ENCODE measurements at regions not wholly inside any gene's neighbourhood (a gene's known extent, or its start where the extent isn't known, plus 50 kb on each side); places are given as distances from the start of the nearest gene placed in this dataset.

DNA sequence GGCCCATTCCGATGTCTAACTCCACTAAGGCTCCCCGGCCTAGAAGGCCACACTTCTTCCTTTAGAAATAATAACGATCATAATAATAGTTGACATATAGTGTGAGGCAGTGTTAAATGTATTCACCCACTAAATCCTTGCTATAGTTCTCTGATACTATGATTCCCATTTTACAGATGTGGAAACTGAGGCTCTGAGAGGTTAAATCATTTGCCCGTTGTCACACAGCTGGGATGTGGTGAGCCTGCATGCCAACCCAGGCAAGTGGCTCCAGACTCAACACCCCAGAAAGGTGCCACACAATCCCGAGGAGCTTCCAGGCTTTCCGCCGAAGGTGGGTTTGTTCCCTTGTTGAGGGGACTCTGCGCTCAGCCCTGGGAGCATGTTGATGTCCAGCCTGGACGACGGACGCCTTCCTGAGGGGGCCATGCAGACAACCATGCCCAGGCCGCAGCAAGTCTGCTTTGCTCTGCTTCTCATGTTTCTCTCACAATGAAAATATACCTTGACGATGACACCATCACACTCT, 104.6 kb upstream of the CDYL start:
- DNase-seq = no peak

DNA sequence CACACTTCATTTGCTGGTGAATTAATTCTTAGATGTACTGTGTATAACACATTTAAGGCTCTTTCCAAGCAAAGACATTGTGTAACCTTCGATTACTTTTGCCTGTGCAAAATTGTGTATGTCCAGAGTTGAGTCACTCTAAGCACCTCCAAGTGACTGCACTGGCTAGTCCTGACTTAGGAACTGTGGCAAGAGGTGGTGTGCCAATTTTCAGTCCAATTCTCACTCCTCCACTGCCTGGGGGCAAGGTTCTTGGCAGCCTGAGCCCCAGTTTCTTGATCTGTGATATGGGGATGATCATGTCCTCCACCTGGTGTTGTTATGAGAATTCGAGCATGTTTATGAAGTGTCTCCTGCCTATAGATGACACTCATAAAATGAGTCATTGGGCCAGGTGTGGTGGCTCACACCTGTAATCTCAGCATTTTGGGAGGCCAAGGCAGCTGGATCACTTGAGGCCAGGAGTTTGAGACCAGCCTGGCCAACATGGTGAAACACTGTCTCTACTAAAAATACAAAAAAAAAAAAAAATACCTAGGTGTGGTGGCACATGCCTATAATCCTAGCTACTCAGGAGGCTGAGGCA, 105.3 kb upstream of the CDYL start:
- H3K4me1 ChIP-seq (ENCODE audit: control insufficient read depth in 1 of 2, insufficient read depth in 2 of 2, low read length in 2 of 2) = no peaks in the 10 kb centered on the region
- intact Hi-C loops (cut with DNase I) = no loop called here
- 94 to 97% methylated on average over 2 of the region's 2 CpGs for WGBS, 2 donors
- no peaks in the 10 kb centered on the region for H3K27me3 ChIP-seq (ENCODE audit: control insufficient read depth in 1 of 2, insufficient read depth in 2 of 2, low read length in 1 of 2)
- no peak for ATAC-seq (ENCODE audit: low FRiP score)
- no peaks in the 10 kb centered on the region for H3K9me3 ChIP-seq (ENCODE audit: control insufficient read depth, low read length)
- no peak overlapping the region for H3K27ac ChIP-seq (ENCODE audit: low read depth in 1 of 2, low read length in 2 of 2)
- no peak for DNase-seq
- H3K36me3 ChIP-seq (ENCODE audit: control insufficient read depth in 1 of 2, insufficient read depth in 2 of 2, low read length in 1 of 2) = no peaks in the 10 kb centered on the region
- no peak overlapping the region for H3K4me3 ChIP-seq (ENCODE audit: low read length in 2 of 2)

More for the DNA sequence above, 104.6 kb upstream of the CDYL start:
- no peaks in the 10 kb centered on the region for H3K9me3 ChIP-seq (ENCODE audit: control insufficient read depth, low read length)
- 90 to 93% methylated on average over 12 to 13 of the region's 13 CpGs for WGBS, 2 donors
- no peaks in the 10 kb centered on the region for H3K4me1 ChIP-seq (ENCODE audit: control insufficient read depth in 1 of 2, insufficient read depth in 2 of 2, low read length in 2 of 2)
- ATAC-seq (ENCODE audit: low FRiP score) = no peak
- no peak overlapping the region for H3K27ac ChIP-seq (ENCODE audit: low read depth in 1 of 2, low read length in 2 of 2)
- H3K36me3 ChIP-seq (ENCODE audit: control insufficient read depth in 1 of 2, insufficient read depth in 2 of 2, low read length in 1 of 2) = no peaks in the 10 kb centered on the region
- intact Hi-C loops (cut with DNase I) = no loop called here
- H3K4me3 ChIP-seq (ENCODE audit: low read length in 2 of 2) = no peak overlapping the region
- H3K27me3 ChIP-seq (ENCODE audit: control insufficient read depth in 1 of 2, insufficient read depth in 2 of 2, low read length in 1 of 2) = no peaks in the 10 kb centered on the region

DNA sequence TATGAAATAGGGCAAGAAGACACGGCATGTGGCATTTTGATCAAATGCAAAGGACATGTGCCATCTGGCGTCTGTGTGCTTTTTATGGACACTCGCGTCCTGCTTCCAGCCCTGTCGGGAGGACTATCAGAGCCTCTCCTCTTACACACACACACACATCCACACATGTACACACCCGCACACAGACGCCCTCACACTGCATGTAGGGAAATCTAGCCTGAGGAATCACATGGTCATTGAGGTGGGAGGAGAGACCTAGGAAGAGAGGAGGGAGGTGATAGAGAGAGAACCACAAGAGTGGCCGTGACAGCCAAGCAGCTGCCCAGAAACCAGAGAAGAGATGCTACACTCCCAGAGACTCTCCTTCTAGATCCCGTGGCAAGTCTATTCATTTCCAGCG, 105.9 kb upstream of the CDYL start:
- H3K4me1 ChIP-seq (ENCODE audit: control insufficient read depth in 1 of 2, insufficient read depth in 2 of 2, low read length in 2 of 2) = no peaks in the 10 kb centered on the region
- WGBS, 2 donors = 95 to 97% methylated on average over 10 of the region's 10 CpGs

DNA sequence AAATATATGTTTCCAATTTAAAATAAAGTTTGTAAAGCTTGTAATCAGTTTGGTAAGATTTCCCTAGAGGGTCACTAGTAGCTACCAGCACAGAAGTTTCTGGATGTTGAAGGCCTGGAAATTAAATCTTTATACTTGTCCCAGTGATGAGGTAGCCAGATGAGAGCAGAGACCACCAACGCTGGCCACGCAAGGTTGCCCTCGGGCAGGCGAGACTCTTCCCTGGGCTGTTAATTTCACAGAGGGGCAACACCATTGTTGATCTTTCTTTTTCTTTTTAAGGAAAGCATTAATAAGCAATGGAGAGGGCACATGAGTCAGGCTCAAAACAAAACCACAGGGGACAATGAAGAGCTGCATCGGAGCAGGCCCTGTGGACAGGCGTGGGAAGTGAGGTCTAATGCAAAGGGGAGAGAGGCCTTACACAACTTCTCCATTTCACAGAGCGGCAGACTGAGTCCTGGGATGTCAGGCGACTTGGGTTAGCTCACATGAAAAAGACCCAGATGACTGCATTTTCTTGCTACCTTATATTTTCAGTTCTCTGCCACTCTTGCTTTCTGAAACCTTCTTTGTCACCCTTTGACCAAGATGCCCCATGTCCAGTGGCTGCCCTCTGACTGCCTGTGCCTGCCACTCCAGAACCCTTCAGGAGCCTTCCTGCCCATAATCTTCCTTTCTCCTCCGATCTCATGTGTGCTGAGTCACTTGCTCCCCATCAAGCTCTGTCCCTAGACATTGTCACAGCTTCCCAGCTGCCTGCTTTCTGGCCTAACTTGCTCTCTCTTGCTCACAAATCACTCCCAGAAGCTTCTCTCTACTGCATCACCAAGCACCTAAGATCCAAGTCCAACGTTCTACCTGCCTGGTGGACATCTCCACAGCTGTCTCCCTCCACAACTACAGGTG, 107.7 kb upstream of the CDYL start:
- Histone ChIP-seq H3K4me1 (ENCODE audit: control insufficient read depth in 1 of 2, insufficient read depth in 2 of 2, low read length in 2 of 2) (no peaks in the 10 kb centered on the region), H3K27me3 (ENCODE audit: control insufficient read depth in 1 of 2, insufficient read depth in 2 of 2, low read length in 1 of 2) (no peaks in the 10 kb centered on the region), H3K36me3 (ENCODE audit: control insufficient read depth in 1 of 2, insufficient read depth in 2 of 2, low read length in 1 of 2) (no peaks in the 10 kb centered on the region), H3K9me3 (ENCODE audit: control insufficient read depth, low read length) (no peaks in the 10 kb centered on the region), H3K27ac (ENCODE audit: low read depth in 1 of 2, low read length in 2 of 2) (no peak overlapping the region), H3K4me3 (ENCODE audit: low read length in 2 of 2) (no peak overlapping the region)
- WGBS, 2 donors = 87 to 94% methylated on average over 10 of the region's 10 CpGs
- ATAC-seq (ENCODE audit: low FRiP score) (no peak), DNase-seq (no peak)
- intact Hi-C loops (cut with DNase I) = loop anchor here in 1 of 2 donors (10.0 kb wide), 1 partner anchor 54 kb away; no protein-coding TSS in a partner anchor

More for the DNA sequence above, 105.9 kb upstream of the CDYL start:
- Histone ChIP-seq H3K4me3 (ENCODE audit: low read length in 2 of 2) (no peak overlapping the region), H3K27ac (ENCODE audit: low read depth in 1 of 2, low read length in 2 of 2) (no peak overlapping the region), H3K36me3 (ENCODE audit: control insufficient read depth in 1 of 2, insufficient read depth in 2 of 2, low read length in 1 of 2) (no peaks in the 10 kb centered on the region), H3K27me3 (ENCODE audit: control insufficient read depth in 1 of 2, insufficient read depth in 2 of 2, low read length in 1 of 2) (no peaks in the 10 kb centered on the region), H3K9me3 (ENCODE audit: control insufficient read depth, low read length) (no peaks in the 10 kb centered on the region)
- DNase-seq (no peak), ATAC-seq (ENCODE audit: low FRiP score) (no peak)
- intact Hi-C loops (cut with DNase I) = no loop called here

DNA sequence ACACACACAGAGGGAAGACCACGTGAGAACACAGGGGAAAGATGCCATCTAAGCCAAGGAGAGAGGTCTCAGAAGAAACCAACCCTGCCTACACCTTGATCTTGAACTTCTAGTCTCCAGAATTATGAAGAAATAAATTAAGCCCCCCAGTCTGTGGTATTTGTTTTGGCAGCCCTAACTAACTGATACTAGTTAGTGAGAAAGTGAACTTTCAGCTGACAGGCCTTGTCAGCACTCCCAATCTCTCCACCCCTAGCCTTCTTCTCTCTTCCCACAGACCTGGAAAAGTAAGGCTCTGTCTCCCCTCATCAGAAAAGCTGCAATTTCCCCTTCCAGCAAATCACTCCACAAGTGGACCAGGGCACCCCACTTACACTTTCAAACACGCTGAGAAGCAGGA, 108.6 kb upstream of the CDYL start:
- 93 to 96% methylated on average over 2 of the region's 2 CpGs for WGBS, 2 donors
- Histone ChIP-seq H3K27ac (ENCODE audit: low read depth in 1 of 2, low read length in 2 of 2) (no peak overlapping the region), H3K27me3 (ENCODE audit: control insufficient read depth in 1 of 2, insufficient read depth in 2 of 2, low read length in 1 of 2) (no peaks in the 10 kb centered on the region), H3K36me3 (ENCODE audit: control insufficient read depth in 1 of 2, insufficient read depth in 2 of 2, low read length in 1 of 2) (no peaks in the 10 kb centered on the region), H3K4me1 (ENCODE audit: control insufficient read depth in 1 of 2, insufficient read depth in 2 of 2, low read length in 2 of 2) (no peaks in the 10 kb centered on the region), H3K4me3 (ENCODE audit: low read length in 2 of 2) (no peak overlapping the region), H3K9me3 (ENCODE audit: control insufficient read depth, low read length) (no peaks in the 10 kb centered on the region)
- ATAC-seq (ENCODE audit: low FRiP score) (no peak), DNase-seq (no peak)
- intact Hi-C loops (cut with DNase I) = loop anchor here in 1 of 2 donors (10.0 kb wide), 1 partner anchor 53 kb away; no protein-coding TSS in a partner anchor

DNA sequence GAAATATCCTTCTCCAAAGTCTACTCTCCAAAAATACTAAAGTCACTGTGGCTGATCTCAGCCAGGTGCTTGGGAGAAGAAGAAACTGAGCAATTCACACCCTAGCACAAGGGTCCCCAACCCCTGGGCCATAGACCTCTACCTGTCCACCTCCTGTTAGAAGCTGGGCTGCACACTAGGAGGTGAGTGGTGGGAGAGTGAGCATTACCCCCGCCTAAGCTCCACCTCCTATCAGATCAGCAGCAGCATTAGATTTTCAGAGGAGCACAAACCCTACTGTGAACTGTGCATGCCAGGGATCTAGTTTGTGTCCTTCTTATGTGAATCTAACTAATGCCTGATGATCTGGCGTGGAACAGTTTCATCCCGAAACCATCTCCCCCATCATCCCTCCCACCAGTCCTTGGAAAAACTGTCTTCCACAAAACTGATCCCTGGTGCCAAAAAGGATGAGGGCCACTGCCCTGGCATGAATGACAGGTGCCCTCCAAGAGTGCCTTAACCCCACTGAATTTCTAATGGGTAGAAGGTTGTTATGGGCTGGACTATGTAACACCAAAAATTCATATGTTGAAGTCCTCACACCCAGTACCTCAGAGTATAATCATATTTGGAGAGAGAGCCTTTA, 109.2 kb upstream of the CDYL start:
- no peak for ATAC-seq (ENCODE audit: low FRiP score)
- no peaks in the 10 kb centered on the region for H3K36me3 ChIP-seq (ENCODE audit: control insufficient read depth in 1 of 2, insufficient read depth in 2 of 2, low read length in 1 of 2)
- intact Hi-C loops (cut with DNase I) = loop anchor here in 1 of 2 donors (10.0 kb wide), 1 partner anchor 52 kb away; no protein-coding TSS in a partner anchor

DNA sequence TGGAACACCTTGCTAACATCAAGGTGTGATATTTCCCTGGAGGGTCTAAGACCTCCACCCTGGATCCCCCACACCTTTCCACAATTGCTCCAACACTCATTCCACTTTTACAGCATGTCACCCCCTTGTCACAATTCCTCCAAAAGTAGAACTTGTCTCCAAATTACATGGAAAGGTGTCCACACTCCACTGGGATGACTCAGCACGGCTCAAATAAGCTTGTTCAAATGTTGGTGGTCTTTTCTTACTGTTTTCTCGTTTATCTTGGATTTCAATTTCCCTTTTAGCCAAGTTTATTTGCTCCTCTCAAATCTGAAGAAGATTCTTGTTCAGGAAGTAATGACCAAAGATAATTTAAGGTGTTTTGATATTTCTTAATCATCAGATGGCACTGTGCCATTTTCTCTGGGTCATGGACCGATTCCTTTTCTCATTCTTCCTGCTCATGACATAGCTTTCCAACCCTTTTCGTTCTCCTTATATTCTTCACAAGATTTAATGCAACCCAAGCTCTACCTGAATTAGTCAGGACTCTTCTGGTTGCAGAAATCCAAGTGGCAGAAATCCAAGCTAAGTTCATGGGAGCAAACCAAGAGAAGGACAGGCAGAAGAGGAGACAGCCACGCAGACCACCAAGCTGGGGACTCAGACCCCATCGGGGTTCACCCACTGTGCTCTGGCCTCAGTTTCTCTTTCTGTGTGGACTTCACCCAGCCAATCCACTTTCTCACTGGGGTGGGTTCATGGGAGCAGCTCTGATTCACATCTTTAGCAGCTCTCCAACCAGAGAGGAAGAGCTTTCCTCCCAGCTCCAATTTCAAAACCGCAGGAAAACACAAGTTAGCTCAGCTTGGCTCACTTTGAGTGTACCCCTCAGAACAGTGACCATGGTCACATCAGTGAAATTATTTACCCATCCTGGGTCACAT, 110.5 kb upstream of the CDYL start:
- no peaks in the 10 kb centered on the region for H3K36me3 ChIP-seq (ENCODE audit: control insufficient read depth in 1 of 2, insufficient read depth in 2 of 2, low read length in 1 of 2)
- WGBS, 2 donors = 83 to 86% methylated on average over 7 of the region's 7 CpGs
- intact Hi-C loops (cut with DNase I) = loop anchor here in 1 of 2 donors (10.0 kb wide), 1 partner anchor 51 kb away; no protein-coding TSS in a partner anchor
- ATAC-seq (ENCODE audit: low FRiP score) (no peak), DNase-seq (no peak)
- no peak overlapping the region for H3K4me3 ChIP-seq (ENCODE audit: low read length in 2 of 2)
- H3K27ac ChIP-seq (ENCODE audit: low read depth in 1 of 2, low read length in 2 of 2) = no peak overlapping the region
- H3K9me3 ChIP-seq (ENCODE audit: control insufficient read depth, low read length) = no peaks in the 10 kb centered on the region
- no peaks in the 10 kb centered on the region for H3K27me3 ChIP-seq (ENCODE audit: control insufficient read depth in 1 of 2, insufficient read depth in 2 of 2, low read length in 1 of 2)
- H3K4me1 ChIP-seq (ENCODE audit: control insufficient read depth in 1 of 2, insufficient read depth in 2 of 2, low read length in 2 of 2) = no peaks in the 10 kb centered on the region

More for the DNA sequence above, 109.2 kb upstream of the CDYL start:
- H3K27ac ChIP-seq (ENCODE audit: low read depth in 1 of 2, low read length in 2 of 2) = no peak overlapping the region
- no peaks in the 10 kb centered on the region for H3K9me3 ChIP-seq (ENCODE audit: control insufficient read depth, low read length)
- DNase-seq = no peak
- no peak overlapping the region for H3K4me3 ChIP-seq (ENCODE audit: low read length in 2 of 2)
- WGBS, 2 donors = 97 to 98% methylated on average over 3 of the region's 3 CpGs
- H3K27me3 ChIP-seq (ENCODE audit: control insufficient read depth in 1 of 2, insufficient read depth in 2 of 2, low read length in 1 of 2) = no peaks in the 10 kb centered on the region
- no peaks in the 10 kb centered on the region for H3K4me1 ChIP-seq (ENCODE audit: control insufficient read depth in 1 of 2, insufficient read depth in 2 of 2, low read length in 2 of 2)

DNA sequence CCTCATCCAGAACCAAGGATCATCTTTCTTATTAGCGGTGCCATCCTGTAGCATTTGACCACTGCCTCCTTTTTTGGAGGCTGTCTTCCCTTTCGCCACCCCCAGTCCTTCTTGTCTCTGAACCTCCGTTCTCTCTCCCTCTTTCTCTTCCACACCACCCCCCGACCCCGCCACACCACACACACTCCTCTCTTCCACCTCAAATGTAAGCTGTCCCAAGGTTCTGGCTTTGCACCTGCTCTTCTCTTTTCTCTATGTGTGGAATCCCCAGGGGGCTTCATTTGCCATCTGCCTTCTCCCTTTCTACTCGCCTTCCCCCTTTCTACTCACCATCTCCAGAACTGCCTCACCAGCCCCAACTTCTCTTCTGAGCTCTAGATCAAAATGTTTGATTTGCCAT, 111.3 kb upstream of the CDYL start:
- Histone ChIP-seq H3K36me3 (ENCODE audit: control insufficient read depth in 1 of 2, insufficient read depth in 2 of 2, low read length in 1 of 2) (no peaks in the 10 kb centered on the region), H3K9me3 (ENCODE audit: control insufficient read depth, low read length) (no peaks in the 10 kb centered on the region), H3K27ac (ENCODE audit: low read depth in 1 of 2, low read length in 2 of 2) (no peak overlapping the region), H3K4me1 (ENCODE audit: control insufficient read depth in 1 of 2, insufficient read depth in 2 of 2, low read length in 2 of 2) (no peaks in the 10 kb centered on the region), H3K4me3 (ENCODE audit: low read length in 2 of 2) (no peak overlapping the region), H3K27me3 (ENCODE audit: control insufficient read depth in 1 of 2, insufficient read depth in 2 of 2, low read length in 1 of 2) (no peaks in the 10 kb centered on the region)
- WGBS, 2 donors = 96 to 97% methylated on average over 6 of the region's 6 CpGs
- no peak for DNase-seq
- intact Hi-C loops (cut with DNase I) = loop anchor here in 1 of 2 donors (10.0 kb wide), 1 partner anchor 50 kb away; no protein-coding TSS in a partner anchor
- no peak for ATAC-seq (ENCODE audit: low FRiP score)
